HPDE6-E6E7 (cell line): ENCODE measurements at regions not wholly inside any gene's neighbourhood (a gene's known extent, or its start where the extent isn't known, plus 50 kb on each side); places are given as distances from the start of the nearest gene placed in this dataset.

Source experiments
- DNase-seq: peaks from one replicate; pipeline ENCODE4 v3.0.0; 2011; ENCODE audit warnings: missing footprints; ENCODE audit errors: extremely low spot score

GRCh38 chr13:111394211-111394922 is 73.9 kb downstream of the TEX29 start:
- no peak for DNase-seq

- no peak for DNase-seq
Observed at GRCh38 chr13:111395511-111396393, 75.3 kb downstream of the TEX29 start.

DNA sequence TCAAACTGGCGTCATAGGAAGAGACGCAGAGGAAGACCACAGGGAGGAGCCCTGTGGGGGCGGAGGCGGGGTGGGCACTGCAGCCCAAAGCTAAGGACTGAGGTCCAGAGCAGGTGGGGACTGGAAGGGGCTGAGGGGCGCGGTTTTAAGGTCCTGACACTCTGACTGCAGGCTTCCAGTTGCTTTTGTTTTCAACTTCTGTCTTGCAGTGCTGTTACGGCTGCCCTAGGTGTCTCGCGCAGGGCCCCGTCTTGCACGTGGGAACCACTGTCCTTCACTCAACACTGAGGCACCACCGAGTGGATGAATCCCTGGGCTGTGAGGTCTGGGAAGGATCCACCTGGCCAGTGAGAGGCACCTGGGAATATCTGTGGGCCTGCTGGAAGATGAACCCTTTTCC is 76.0 kb downstream of the TEX29 start:
- no peak for DNase-seq

DNA sequence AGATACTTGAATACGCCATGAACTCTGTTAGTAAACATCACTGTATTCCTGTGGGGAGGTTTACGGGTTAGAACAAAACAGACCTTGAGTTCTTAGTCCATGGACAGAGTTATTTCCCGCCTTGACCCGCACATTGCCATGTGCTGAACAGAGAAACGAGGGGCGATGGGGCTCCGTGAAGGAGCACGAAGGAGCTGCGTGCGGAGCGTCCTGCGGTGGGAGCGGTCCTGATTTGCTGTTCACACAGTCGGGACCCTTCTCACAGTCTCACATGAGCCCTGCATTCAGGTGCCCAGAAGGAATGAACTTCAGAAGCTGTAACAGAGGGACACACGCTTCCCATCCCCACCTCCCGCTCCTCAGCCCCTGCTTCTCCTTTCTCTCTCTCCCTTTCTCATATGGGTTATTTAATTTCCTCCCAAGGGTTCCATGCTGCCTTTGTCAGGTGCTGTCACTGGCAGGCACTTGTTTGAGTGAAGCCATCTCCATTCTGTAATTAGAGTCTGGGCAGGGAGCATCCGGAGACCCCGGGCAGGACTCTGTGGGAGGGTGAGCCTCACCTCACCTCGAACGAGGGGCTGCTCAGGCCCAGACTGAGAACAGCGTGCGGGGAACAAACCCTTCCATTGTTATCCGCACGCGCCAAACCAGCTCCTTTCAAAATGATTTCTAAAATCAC is 76.9 kb downstream of the TEX29 start:
- DNase-seq, result no peak

- DNase-seq, result no peak
Observed at GRCh38 chr13:111398196-111398595, 77.8 kb downstream of the TEX29 start.

DNA sequence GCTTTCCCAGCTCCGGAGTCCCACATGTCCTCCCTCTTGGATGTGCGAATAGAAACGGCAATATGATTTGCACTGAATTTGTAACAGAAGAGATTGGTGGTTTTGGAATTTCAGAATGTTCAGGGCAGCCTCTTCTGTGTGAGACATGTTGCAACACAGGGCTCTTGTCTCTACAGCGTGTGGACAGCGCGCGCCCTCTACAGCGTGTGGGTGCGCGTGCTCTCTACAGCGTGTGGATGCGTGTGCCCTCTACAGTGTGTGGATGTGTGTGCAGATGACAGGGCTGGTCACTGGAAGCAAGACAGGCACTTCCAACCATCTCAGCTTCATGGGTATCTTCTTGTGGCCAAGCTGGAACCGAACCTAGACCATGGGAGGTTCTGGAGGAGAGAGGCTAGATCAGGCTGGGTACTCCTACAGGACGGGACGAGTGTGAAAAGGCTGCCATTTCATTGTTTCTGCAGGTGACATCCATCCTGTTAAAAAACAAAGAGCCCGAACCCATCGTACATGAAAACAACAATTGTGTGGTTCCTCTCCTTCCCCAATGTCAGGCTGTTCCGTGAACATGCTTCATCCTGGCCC is 78.4 kb downstream of the TEX29 start:
- DNase-seq, result no peak

DNA sequence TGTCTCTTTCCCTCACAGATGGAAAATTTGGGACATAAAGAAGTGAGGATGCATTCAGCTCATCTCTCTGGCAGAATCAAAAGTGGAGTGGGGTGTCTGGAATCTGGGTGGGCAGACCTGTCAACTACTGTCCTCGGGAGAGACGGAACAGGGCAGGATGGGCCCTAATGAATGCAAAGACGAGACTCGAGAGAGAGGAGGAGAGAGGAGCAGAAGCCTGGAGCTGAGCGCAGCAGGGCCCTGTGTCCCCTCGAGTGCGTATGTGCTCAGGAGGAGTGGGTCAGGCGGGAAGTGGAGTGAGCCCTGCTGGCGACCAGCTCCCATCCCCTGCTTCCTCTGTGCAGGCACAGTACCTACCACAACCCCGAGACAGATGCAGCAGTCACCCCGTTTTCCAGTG is 78.9 kb downstream of the TEX29 start:
- no peak for DNase-seq

DNA sequence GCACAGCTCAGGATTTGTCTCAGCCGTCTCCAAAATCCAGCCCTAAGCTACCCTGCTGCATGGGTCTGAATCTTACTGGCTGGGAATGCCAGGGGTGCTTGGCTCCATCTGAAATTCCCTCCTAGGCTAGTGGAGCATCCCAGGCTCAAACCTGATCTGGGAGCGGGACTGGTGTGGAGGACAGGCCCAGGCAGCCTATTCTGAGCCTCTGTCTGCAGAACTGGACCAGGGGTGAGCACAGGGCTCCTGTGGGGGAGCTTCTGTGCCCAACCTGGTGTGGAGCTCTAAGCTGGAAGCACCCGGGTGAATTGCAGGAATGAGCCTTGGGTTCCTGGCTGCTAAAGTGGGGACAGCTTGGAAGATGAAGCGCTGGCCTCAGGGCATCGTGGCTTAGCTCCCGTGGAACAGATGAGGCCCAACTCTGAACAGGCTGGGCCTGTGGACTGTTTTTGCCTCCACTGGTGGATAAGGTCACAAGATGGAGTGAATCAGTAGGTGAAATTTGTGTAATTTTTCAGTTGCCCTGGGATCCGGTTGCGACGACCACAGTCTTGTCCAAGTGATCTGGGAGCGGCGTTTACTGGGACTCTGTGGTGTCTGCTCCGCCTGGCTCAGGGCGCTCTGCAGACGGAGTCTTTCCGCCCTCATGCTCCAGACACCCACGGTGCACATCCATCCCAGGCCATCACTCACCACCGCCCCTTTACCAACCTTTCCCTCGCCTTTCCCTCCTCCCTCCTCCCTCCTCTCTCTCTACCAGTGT is 79.5 kb downstream of the TEX29 start:
- DNase-seq, result no peak

DNA sequence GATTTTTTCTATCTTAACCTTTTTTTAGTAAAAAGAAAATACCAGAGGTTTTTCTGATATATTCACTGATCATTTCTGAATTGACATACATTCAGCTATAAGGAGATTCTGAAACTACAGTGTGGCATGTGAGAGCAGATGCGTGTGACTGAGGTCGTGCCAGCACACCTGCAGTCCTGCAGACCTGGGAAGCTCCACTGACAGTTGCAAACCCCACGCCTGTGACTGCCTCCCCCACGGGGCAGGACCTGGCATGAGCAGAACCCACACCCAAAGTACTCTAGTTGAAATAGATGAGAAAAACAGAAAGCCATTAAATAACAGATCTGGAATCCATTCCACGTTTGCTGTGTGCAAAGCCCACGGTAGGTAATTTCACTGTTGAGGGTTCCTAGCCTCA is 80.7 kb downstream of the TEX29 start:
- DNase-seq, result no peak

DNA sequence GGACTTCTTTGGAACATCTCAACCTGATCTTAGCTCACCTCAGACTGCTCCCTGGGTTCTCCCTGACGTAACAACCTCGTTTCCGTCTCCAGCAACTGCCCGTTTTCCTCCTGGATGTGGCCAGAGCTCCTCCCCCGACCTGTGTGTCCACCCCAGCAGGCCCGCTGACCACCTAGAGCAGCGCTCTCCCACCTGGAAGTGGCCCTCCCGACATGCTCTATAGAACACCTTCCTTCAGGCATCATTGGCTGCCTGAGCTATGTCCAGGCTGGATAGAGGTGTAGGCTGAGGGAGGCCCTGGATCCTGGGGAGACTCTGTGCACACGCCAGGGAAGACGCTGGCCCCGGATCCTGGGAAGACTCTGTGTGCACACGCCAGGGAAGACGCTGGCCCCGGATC is 81.3 kb downstream of the TEX29 start:
- no peak for DNase-seq

DNA sequence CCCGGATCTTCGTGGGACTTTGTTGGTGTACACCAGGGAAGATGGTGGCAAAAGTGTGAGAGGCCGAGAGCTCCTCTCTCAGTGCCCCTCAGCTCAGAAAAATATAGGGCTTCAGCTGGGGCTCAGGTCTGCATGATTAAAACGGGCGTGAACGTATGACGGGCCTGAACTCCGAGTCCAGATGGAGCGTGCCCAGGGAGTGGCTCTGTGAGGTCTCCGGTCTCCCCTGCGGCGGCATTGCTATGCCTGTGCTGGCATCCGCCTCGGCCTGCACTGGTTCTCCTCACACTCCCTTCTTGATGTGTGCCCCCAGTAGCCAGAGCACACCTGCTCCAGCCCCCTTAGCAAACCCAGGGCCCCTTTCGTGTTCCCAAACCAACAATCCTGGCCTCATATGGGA is 82.0 kb downstream of the TEX29 start:
- no peak for DNase-seq

DNA sequence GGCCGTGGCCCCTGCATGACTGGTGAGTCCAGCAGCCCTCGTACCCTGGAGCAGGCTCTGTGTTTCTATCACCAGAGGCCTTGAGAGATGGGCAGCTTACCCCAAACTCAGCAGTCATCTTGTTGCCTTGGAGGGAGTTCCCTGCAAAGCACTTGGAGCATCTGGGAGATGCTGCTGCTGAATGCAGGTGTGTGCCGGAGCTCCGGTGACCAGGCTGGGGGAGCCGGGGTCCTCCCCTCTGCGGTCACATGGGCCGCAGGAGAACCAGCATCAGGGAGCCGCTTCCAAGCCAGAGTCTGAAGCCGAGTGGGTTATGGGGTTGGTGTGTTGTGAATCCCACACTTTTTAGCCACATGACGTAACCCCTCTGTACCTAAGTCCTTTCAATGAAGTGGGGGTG is 82.8 kb downstream of the TEX29 start:
- no peak for DNase-seq

DNA sequence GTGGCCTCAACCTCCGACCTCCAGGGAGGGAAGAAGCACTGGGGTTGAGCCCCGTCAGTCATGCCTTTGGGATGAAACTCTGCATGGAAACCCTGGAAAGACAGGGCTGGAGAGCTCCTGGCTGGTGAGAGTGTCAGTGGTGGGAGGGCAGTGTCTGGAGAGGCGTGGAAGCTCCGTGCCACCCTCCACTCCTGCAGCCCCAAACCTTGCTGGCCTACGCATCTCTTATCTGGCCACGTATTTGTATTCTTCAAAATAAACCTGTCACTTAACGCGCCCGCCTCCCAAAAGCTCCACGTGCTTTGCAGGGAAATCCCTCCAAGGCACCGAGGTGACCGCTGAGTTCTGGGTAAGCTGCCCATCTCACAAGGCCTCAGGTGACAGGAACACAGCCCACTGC is 84.3 kb downstream of the TEX29 start:
- DNase-seq, result no peak

DNA sequence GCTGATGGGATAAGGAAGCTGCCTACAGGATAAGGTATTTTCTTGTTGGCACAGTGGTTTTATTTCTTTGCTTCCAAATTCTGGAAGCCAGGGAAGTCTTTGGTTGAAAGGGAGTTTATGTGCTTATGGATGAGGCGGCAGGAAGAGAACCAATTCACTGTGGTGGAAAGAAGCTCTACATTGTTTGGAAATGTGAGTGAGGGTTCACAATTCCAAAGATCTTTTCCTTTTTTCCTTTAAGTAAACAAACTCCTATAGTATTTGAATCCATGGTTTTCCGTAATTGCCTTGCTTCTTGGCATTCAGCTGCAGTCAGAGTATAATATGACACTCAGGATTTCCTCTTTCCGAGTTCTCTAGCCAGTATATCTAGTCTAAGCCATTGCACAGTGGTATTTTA is 86.2 kb downstream of the TEX29 start:
- no peak for DNase-seq

DNA sequence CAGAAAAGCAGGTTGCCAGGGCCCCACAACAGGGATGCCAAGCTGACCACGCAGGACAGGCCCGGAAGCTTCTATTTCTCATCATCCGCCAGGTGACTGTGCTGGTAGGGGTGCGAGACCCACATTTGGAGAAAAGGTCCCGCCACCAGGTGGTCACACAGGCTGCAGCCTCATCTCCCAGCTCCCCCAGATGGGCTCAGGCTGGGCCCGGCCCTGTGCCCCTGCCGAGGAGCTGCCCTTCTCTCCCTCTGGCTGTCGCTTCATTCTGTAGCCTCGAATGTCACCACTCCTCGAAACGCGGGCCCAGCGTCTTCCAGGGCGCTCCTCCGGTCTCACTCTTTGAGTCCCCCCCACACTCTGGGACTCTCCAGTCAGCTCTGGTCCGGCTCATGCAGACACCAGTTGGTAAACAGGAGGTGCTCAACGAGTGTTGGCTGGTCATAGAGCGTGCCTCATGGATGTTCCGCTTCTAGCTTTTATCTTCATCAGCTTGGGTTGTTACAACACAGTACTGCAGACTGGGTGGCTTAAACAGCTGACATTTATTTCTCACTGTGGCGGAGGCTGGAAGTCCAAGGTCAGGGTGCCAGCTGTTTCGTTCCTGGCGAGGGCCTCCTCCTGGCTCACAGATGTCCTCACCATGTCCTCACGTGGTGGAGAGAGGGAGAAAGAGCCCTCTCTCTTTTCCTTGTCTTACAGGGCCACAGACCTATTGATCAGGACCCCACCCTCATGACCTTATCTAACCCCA is 87.1 kb downstream of the TEX29 start:
- DNase-seq, result no peak

DNA sequence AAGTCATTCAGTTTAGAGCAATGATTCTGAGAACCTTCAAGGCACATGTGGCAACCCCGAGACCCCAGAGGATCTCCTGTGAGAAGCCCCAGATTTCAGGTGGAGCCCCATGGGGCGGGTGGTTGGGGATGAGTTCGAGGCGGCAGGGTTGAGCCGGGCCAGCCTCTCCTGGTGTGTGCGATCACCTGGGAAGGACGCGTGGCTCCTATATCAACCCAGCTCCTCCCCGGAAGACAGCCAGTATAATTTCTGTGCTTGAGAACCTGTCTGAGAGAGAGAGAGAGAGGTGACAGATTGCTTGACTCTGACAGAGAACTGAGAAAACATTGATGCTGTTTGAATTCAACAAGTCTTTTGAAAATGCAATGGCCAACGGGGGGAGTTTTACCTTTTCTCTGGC is 89.0 kb downstream of the TEX29 start:
- DNase-seq, result no peak

GRCh38 chr13:111410232-111411021 is 90.0 kb downstream of the TEX29 start:
- no peak for DNase-seq

DNA sequence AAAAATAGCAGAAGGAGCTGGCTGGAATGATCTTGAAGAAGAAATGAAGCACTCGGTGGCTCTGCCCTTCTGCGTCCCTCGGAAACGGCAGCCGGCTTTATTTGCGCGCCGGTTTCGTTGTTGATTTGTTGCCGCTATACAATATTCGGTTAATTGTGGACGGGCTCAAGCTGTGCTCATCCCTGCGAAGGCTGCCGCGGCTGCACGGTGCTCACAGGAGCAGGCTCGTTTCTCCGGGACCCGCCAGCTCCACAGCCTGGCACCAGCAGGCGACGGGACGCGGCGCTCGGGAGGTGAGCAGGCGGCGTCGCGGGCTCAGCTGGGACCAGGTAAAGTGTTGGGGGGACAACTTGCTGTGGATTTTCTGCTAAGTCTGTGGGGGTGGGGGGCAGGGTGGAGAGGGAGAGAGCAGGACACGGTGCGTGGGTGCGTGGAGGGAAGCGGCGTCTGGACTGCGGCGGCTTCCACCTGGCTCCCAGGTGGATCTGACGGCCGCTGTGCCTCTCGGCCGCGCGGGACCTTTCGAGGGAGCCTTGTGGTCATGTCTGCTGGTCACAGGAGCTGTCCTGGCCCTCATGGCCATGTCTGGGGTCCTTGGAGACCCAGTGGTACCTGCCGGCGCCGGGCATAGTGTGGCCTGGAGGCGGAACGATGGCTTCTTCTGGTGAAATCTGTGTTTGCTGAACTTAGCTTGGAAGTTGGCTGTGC is 90.9 kb downstream of the TEX29 start:
- DNase-seq, result no peak

DNA sequence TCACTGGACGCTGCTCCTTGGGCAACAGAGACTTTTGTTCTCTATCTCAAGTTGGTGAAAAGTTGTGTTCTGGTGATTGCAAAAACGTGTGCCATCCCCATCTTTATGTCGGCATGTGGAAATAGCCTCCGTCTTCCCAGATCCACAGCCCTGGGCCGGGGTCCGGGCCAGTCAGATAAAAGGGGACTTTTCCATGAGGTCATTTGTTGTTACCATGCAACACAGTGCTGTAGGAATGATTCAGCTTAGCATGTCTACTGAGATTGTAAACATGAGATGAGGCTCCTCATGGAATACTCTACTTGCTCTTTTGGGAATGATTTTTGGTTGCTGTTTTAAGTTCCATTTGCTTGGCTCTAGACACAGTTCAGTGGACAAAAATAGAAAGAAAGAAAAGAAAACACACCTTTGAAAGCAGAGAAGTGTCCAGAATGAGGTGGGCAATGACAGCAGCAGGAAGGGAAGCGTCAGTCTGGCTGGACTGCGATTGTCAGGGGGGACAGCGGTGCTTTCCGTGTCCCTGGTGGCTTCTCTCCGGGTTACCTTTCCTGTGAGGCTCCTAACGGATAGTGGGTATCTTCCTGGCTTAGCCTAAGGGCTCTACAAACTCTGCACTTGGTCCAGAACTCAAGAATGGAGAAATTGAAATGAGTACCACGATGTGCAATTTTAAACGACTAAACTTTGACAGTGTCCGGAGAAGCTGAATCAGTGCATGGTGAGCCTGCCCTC is 91.6 kb downstream of the TEX29 start:
- no peak for DNase-seq
